ENCODE measurements at regions not wholly inside any gene's neighbourhood (a gene's known extent, or its start where the extent isn't known, plus 50 kb on each side); places are given as distances from the start of the nearest gene placed in this dataset.

DNA sequence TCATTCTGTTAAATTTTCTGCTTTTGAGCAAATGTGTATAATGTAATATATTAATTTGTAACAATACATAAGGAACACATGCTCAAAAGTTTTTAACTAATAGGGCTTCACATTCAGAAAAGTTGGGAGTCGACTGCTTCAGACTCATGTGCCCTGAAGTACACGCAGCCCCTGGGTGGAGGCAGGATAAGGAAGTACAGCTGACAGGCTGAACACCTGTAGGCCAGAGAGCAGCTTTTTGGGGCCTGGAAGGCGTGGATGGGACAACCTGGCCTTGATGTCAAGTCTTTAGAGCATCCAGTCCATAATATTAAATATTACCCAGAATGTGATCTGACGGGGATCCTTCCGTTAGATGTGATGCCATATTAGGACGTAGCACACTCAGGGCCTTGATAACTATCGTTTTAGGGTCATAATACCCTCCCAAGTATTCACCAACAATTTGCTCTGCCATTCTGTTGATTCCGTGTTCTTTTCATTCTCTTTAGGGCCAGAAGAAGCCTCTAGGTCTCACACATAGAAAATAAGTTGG lies 485.2 kb downstream of the SIPA1L2 start:
- TF ChIP-seq CTCF (IDR thresholded peaks at IDR 0.05 in 8 of 11, conservative IDR thresholded peaks at IDR 0.05 in 3 of 11) = no peak
- no peak for TF ChIP-seq POLR2AphosphoS5 (IDR thresholded peaks at IDR 0.05)
- no peak for TF ChIP-seq POLR2A (IDR thresholded peaks at IDR 0.05)
